Neural crest cell (in vitro differentiated cells): ENCODE measurements at regions not wholly inside any gene's neighbourhood (a gene's known extent, or its start where the extent isn't known, plus 50 kb on each side); places are given as distances from the start of the nearest gene placed in this dataset.
A peak's percentile ranks its signal among the peaks of the same experiment; 100 is the strongest.

Source experiments
- DNase-seq: peaks from one replicate; pipeline ENCODE4 v3.0.0; 2021; ENCODE audit warnings: low read depth, mixed read lengths, low spot score
- H3K27ac Mint-ChIP-seq: one replicate; pipeline ENCODE4 v1.8.0; 2021; ENCODE audit warnings: mild to moderate bottlenecking, mixed read lengths; ENCODE audit not compliant: unreplicated experiment
- H3K27me3 Mint-ChIP-seq: 2 replicates; pipeline ENCODE4 v1.8.0; 2021; ENCODE audit warnings: low read depth, mild to moderate bottlenecking, mixed read lengths
- H3K36me3 Mint-ChIP-seq: 2 replicates; pipeline ENCODE4 v1.8.0; 2021; ENCODE audit warnings: low read depth, mild to moderate bottlenecking, mixed read lengths
- H3K4me1 Mint-ChIP-seq: 2 replicates; pipeline ENCODE4 v1.8.0; 2021; ENCODE audit warnings: mixed read lengths
- H3K4me3 Mint-ChIP-seq: one replicate; pipeline ENCODE4 v1.8.0; 2021; ENCODE audit warnings: mild to moderate bottlenecking, mixed read lengths
- H3K9me3 Mint-ChIP-seq: 2 replicates; pipeline ENCODE4 v1.8.0; 2021; ENCODE audit warnings: mixed read lengths
- TF ChIP-seq, protein P1 (sequence below): fragments of 200-600 bp; sonication (generic); conservative IDR thresholded peaks from 2 replicates; pipeline ENCODE4 v1.5.0; 2021; ENCODE audit warnings: antibody characterized with exemption, mild to moderate bottlenecking

GRCh38 chr1:19013826-19014548 lies 57.5 kb upstream of the IFFO2 start:
- TF ChIP-seq, protein P1, sequence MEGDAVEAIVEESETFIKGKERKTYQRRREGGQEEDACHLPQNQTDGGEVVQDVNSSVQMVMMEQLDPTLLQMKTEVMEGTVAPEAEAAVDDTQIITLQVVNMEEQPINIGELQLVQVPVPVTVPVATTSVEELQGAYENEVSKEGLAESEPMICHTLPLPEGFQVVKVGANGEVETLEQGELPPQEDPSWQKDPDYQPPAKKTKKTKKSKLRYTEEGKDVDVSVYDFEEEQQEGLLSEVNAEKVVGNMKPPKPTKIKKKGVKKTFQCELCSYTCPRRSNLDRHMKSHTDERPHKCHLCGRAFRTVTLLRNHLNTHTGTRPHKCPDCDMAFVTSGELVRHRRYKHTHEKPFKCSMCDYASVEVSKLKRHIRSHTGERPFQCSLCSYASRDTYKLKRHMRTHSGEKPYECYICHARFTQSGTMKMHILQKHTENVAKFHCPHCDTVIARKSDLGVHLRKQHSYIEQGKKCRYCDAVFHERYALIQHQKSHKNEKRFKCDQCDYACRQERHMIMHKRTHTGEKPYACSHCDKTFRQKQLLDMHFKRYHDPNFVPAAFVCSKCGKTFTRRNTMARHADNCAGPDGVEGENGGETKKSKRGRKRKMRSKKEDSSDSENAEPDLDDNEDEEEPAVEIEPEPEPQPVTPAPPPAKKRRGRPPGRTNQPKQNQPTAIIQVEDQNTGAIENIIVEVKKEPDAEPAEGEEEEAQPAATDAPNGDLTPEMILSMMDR: no peak
- Mint-ChIP-seq H3K27me3 (no peaks in the 10 kb centered on the region), H3K27ac (no peak overlapping the region), H3K36me3 (no peaks in the 10 kb centered on the region), H3K9me3 (no peaks in the 10 kb centered on the region), H3K4me1 (peaks cover 69% of the 10 kb centered on the region), H3K4me3 (no peak overlapping the region)
- DNase-seq: no peak

DNA sequence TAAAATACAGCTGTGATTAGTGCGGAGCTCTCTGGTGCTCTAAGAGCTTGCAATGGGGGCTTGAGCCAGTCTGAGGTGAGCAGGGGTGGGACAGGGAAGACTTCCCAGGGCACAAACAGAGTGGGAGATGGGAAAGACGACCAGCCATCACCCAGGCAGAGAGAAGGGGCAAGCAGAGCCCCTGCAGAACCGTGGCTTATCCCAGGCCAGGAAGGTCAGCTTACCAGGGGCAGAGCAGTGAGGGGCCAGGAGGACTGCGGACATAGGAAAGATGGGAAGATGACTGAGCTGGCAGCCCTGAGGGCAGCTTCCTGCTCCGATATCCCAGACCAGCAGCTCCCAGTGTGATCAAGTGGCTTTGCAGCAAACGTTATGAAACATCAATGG lies 55.4 kb upstream of the IFFO2 start:
- Mint-ChIP-seq H3K27me3 (no peaks in the 10 kb centered on the region), H3K4me1 (peaks cover 65% of the 10 kb centered on the region), H3K4me3 (no peak overlapping the region), H3K9me3 (no peaks in the 10 kb centered on the region), H3K36me3 (no peaks in the 10 kb centered on the region), H3K27ac (no peak overlapping the region)
- TF ChIP-seq, protein P1: no peak
- DNase-seq: no peak

DNA sequence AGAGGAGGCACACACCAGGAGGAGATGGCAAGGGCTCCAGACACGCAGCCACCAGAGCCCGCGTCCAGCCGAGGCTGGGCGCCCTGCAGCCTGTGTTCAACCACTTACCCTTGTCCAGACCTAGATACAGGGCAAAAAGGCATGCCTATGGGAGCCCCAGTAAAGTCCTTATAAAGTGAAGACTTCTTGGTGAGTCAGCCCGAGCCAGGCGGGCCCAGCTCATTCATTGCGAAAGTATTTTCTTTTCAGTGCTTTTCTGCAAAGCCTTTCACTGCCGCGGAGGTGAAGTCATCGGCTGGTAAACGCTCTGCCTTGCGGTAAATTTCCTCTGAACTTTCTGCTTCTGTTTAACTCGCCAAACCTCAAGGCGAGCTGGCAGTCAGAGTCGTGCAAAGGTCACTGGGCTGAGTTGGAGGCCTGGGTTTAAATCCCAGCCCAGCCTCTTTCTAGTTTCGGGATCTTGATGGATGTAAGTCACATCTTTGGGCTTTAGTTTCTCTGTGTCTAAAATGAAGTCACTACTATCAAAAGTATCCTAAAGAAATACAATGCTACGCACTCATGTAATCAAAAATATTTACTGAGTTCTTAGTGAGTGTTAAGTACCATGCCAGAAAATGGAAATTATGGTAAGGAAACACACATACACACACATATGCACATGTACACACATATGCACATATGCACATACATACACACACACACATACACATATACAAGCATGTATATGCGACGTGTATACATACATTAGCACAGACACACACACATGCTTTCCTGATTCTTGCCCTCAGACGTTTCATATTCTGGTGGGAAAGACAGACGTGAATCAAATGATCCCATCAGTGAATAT lies 54.7 kb upstream of the IFFO2 start:
- H3K36me3 Mint-ChIP-seq: no peaks in the 10 kb centered on the region
- H3K4me3 Mint-ChIP-seq: peak overlapping the region; percentile 8
- TF ChIP-seq, protein P1: no peak
- H3K4me1 Mint-ChIP-seq: peaks cover 63% of the 10 kb centered on the region
- H3K9me3 Mint-ChIP-seq: no peaks in the 10 kb centered on the region
- H3K27me3 Mint-ChIP-seq: no peaks in the 10 kb centered on the region
- DNase-seq: peak; percentile 22
- peak overlapping the region; percentile 57 for H3K27ac Mint-ChIP-seq

DNA sequence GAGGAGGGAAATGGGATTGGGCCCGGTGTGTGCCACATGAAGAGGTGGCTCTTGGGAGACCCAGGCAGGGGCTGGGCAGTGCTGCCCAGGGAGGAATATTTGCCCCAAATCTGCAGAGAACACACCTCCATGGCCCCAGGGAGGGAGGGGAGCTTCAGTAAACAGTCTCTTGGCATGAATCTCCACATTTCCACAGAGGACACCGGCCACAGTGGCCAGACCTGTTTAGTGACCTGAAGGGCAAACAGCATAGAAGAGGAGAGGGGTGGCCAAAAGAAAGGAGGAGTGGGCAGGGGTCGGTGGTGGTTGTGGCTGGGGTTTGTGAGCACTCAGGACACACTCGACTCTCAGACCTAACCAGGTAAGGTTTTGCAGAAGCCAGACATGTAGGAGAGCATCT lies 54.0 kb upstream of the IFFO2 start:
- no peak overlapping the region for H3K4me3 Mint-ChIP-seq
- peaks cover 67% of the 10 kb centered on the region for H3K4me1 Mint-ChIP-seq
- peak overlapping the region; percentile 70 for H3K27ac Mint-ChIP-seq
- DNase-seq: no peak
- H3K27me3 Mint-ChIP-seq: peaks cover 4% of the 10 kb centered on the region
- no peaks in the 10 kb centered on the region for H3K9me3 Mint-ChIP-seq
- no peaks in the 10 kb centered on the region for H3K36me3 Mint-ChIP-seq
- TF ChIP-seq, protein P1: no peak

GRCh38 chr1:19009882-19010321 lies 53.4 kb upstream of the IFFO2 start:
- TF ChIP-seq, protein P1: no peak
- H3K9me3 Mint-ChIP-seq: no peaks in the 10 kb centered on the region
- no peak overlapping the region for H3K27ac Mint-ChIP-seq
- DNase-seq: no peak
- H3K4me3 Mint-ChIP-seq: no peak overlapping the region
- peaks cover 4% of the 10 kb centered on the region for H3K27me3 Mint-ChIP-seq
- peaks cover 63% of the 10 kb centered on the region for H3K4me1 Mint-ChIP-seq
- H3K36me3 Mint-ChIP-seq: no peaks in the 10 kb centered on the region
